AG04449 (cell line): ENCODE measurements at regions not wholly inside any gene's neighbourhood (a gene's known extent, or its start where the extent isn't known, plus 50 kb on each side); places are given as distances from the start of the nearest gene placed in this dataset.
A peak's percentile ranks its signal among the peaks of the same experiment; 100 is the strongest.

Experiments
- CTCF ChIA-PET: fragments of 350-600 bp; formaldehyde crosslinking; extraction: SDS; loops from one replicate; lab custom pipeline; 2021; ENCODE audit warnings: antibody characterized with exemption; lab: Yijun Ruan, JAX
- POLR2A ChIA-PET: fragments of 400-600, 350-600 bp; formaldehyde crosslinking; extraction: SDS; loops from one replicate; lab custom pipeline; 2020; ENCODE audit warnings: antibody characterized with exemption, inconsistent platforms; lab: Yijun Ruan, JAX
- DNase-seq: peaks from one replicate; pipeline ENCODE4 v3.0.0-alpha.2; 2010; ENCODE audit warnings: low read depth, low spot score
- H3K4me3 ChIP-seq: 2 replicates; pipeline ENCODE4 v1.5.1; 2011; ENCODE audit warnings: low read depth, mild to moderate bottlenecking, control low read depth, low read length
- CTCF ChIP-seq: IDR thresholded peaks from one replicate; pipeline ENCODE4 v1.5.1; 2011; ENCODE audit warnings: mild to moderate bottlenecking, moderate library complexity, low read length, control low read depth, inconsistent platforms; ENCODE audit not compliant: insufficient read depth; ENCODE audit errors: missing control alignments

DNA sequence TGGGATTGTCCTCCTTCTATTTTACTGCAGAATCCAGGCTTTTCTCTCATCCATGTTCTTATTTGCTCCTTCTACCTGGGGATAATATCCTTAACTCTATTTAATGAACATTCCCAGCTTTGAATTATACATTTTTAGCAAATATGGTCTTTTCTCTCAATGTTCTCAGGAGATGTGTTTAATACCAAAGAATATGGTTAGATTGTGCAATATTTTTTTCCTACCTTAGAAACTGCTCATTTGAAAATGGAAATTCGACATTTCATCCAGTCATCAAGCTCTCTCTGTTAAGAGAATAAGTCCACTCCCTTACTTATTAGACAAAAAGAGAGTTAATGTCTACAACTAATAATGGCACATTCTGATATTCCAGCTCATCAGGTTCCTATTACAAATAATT, 160.4 kb upstream of the GULP1 start:
- no peak overlapping the region for H3K4me3 ChIP-seq
- TF ChIP-seq CTCF: no peak
- DNase-seq: no peak
- ChIA-PET POLR2A (interaction anchor here (0.5 kb wide), 1 partner anchor 69 kb away, joined by 3 read pairs; no protein-coding TSS in a partner anchor), CTCF (no interaction called here)

DNA sequence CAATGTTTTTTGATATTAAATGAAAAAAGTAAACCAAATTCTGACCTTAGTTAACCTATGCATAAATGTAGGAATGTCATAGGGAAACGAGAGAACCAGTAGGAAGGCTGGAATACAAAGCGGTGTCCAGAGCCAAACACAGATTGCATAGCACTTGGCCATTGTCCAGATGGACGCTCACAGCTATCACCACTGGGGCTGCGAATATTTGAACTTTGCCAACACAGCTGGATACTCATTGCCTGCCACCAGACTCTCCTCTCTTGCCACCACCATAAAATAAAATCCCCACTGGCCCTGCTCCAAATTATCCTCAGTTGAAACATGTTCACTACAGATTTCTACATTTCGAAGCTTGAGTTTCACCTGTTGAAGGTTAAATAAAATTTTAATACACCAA, 159.3 kb upstream of the GULP1 start:
- CTCF ChIA-PET: interaction anchor here (0.5 kb wide), 1 partner anchor 15 kb away, joined by 3 read pairs; no protein-coding TSS in a partner anchor
- DNase-seq: no peak
- TF ChIP-seq CTCF: no peak
- no peak overlapping the region for H3K4me3 ChIP-seq
- POLR2A ChIA-PET: no interaction called here

- ChIA-PET CTCF (no interaction called here), POLR2A (no interaction called here)
- no peak overlapping the region for H3K4me3 ChIP-seq
- DNase-seq: no peak
- TF ChIP-seq CTCF: no peak
These were observed 157.4 kb upstream of the GULP1 start for GRCh38 chr2:188134241-188134640.

GRCh38 chr2:188138313-188138712, 153.4 kb upstream of the GULP1 start:
- DNase-seq: no peak

GRCh38 chr2:188142088-188142487, 149.6 kb upstream of the GULP1 start:
- no peak overlapping the region for H3K4me3 ChIP-seq
- no peak for DNase-seq
- CTCF ChIA-PET: no interaction called here
- POLR2A ChIA-PET: no interaction called here
- TF ChIP-seq CTCF: no peak

More at GRCh38 chr2:188138313-188138712, 153.4 kb upstream of the GULP1 start:
- no peak for TF ChIP-seq CTCF
- no peak overlapping the region for H3K4me3 ChIP-seq
- ChIA-PET CTCF (no interaction called here), POLR2A (no interaction called here)

DNA sequence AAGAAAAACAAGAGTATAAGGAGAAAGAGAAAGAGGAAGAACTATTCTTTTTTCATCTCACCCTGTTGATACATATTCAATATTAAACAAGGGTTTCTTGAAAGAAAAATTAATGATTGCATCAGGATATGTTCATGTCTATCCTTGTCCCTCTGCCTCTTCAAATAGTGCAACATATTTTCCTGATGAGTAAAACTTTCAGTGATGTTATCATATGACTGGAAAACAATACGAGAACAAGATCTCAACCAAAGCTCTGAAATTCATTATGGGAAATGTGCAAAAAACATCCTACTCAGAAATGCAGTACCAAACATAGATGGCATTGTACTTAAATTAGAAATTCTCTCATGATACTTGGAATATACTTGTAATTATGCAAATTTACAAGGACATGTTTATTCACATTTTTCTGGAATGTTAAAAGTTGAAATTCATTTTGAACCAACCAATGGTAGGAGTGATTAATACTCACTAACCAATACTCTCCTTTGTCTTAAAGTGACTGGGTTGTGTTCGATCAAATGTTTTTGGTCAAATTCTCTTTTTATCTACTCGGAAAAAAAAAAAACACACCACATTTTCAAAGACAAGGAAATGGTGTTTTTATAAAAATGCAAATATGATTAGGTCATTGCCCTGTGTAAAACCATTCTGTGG, 148.9 kb upstream of the GULP1 start:
- ChIA-PET CTCF (no interaction called here), POLR2A (no interaction called here)
- peak; percentile 7 for DNase-seq
- no peak overlapping the region for H3K4me3 ChIP-seq
- TF ChIP-seq CTCF: no peak
